HFFc6 (cell line): ENCODE measurements at regions not wholly inside any gene's neighbourhood (a gene's known extent, or its start where the extent isn't known, plus 50 kb on each side); places are given as distances from the start of the nearest gene placed in this dataset.

Source experiments
- DNase-seq: peaks from one replicate; pipeline ENCODE4 v3.0.0-alpha.2; 2018
- H3K27ac Mint-ChIP-seq: 2 replicates; pipeline ENCODE4 v1.8.0; 2020; ENCODE audit warnings: mild to moderate bottlenecking, mixed read lengths
- H3K27me3 Mint-ChIP-seq: 2 replicates; pipeline ENCODE4 v1.8.0; 2021; ENCODE audit warnings: mild to moderate bottlenecking, moderate library complexity, mixed read lengths; ENCODE audit not compliant: insufficient read depth
- H3K36me3 Mint-ChIP-seq: 2 replicates; pipeline ENCODE4 v1.8.0; 2021; ENCODE audit warnings: low read depth, mixed read lengths
- H3K4me1 Mint-ChIP-seq: 2 replicates; pipeline ENCODE4 v1.8.0; 2020; ENCODE audit warnings: low read depth, mixed read lengths
- H3K4me3 Mint-ChIP-seq: 2 replicates; pipeline ENCODE4 v1.8.0; 2020; ENCODE audit warnings: mild to moderate bottlenecking, moderate library complexity, mixed read lengths
- H3K9me3 Mint-ChIP-seq: 2 replicates; pipeline ENCODE4 v1.8.0; 2020; ENCODE audit warnings: mild to moderate bottlenecking, mixed read lengths
- TF ChIP-seq, protein P1 (sequence below): fragments of 200-600 bp; sonication (generic); IDR thresholded peaks from 2 replicates; pipeline ENCODE4 v1.5.0; 2021; ENCODE audit warnings: antibody characterized with exemption, mild to moderate bottlenecking

DNA sequence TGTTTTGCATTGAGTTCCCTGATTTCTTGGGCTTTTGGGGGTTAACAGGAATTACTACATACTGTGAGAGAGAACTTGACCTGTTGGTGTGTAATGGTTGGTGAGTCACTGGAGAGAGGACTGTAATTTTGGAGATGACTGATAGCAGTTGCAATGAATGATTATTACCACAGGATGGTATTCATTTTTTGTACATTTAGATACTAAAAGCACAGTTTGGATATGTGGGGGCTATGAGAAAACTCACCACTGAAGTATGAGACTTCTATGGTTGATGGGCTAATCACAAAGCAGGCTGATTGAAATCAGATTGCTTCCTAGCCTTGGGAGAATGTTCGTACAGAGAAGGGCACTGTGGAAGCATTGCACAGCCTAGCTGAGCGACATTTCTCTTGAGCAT is 1571.3 kb upstream of the PRMT6 start:
- TF ChIP-seq, protein P1, sequence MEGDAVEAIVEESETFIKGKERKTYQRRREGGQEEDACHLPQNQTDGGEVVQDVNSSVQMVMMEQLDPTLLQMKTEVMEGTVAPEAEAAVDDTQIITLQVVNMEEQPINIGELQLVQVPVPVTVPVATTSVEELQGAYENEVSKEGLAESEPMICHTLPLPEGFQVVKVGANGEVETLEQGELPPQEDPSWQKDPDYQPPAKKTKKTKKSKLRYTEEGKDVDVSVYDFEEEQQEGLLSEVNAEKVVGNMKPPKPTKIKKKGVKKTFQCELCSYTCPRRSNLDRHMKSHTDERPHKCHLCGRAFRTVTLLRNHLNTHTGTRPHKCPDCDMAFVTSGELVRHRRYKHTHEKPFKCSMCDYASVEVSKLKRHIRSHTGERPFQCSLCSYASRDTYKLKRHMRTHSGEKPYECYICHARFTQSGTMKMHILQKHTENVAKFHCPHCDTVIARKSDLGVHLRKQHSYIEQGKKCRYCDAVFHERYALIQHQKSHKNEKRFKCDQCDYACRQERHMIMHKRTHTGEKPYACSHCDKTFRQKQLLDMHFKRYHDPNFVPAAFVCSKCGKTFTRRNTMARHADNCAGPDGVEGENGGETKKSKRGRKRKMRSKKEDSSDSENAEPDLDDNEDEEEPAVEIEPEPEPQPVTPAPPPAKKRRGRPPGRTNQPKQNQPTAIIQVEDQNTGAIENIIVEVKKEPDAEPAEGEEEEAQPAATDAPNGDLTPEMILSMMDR = no peak
- Mint-ChIP-seq H3K36me3 (peaks cover 8% of the 10 kb centered on the region; the same call in 1 of the 2 replicates), H3K27me3 (no peaks in the 10 kb centered on the region), H3K9me3 (peaks cover 8% of the 10 kb centered on the region; the same call in 1 of the 2 replicates), H3K4me3 (peak overlapping the region; percentile 27; the same call in 1 of the 2 replicates), H3K4me1 (peaks cover 41% of the 10 kb centered on the region; the same call in 1 of the 2 replicates), H3K27ac (peak overlapping the region; percentile 86)
- peak; percentile 94 for DNase-seq

DNA sequence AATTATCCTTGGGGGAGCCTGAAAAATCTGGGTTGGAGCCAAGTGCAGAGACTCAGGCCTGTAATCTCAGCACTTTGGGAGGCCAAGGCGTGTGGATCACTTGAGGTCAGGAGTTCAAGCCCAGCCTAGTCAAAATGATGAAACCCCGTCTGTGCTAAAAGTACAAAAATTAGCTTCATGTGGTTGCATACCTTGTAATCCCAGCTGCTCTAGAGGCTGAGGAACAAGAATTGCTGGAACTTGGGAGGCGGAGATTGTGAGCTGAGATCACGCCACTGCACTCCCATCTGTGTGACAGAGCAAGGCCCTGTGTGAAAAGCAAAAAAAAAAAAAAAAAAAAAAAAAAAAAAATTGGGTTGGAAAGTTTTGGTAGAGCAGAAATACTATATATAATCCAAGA is 1563.6 kb upstream of the PRMT6 start:
- TF ChIP-seq, protein P1 = no peak

GRCh38 chr1:105516068-105516467 is 1540.4 kb upstream of the PRMT6 start:
- no peak for DNase-seq
- peaks cover 7% of the 10 kb centered on the region; the same call in 1 of the 2 replicates for H3K4me1 Mint-ChIP-seq
- H3K27me3 Mint-ChIP-seq = no peaks in the 10 kb centered on the region
- no peak overlapping the region for H3K27ac Mint-ChIP-seq
- H3K36me3 Mint-ChIP-seq = no peaks in the 10 kb centered on the region
- no peak overlapping the region for H3K4me3 Mint-ChIP-seq
- no peaks in the 10 kb centered on the region; the same call in 1 of the 2 replicates for H3K9me3 Mint-ChIP-seq
- TF ChIP-seq, protein P1 = no peak

More for the DNA sequence above, 1563.6 kb upstream of the PRMT6 start:
- H3K36me3 Mint-ChIP-seq = peaks cover 8% of the 10 kb centered on the region; the same call in 1 of the 2 replicates
- no peak overlapping the region for H3K4me3 Mint-ChIP-seq
- DNase-seq = peak; percentile 19
- H3K9me3 Mint-ChIP-seq = peaks cover 8% of the 10 kb centered on the region; the same call in 1 of the 2 replicates
- H3K27me3 Mint-ChIP-seq = no peaks in the 10 kb centered on the region
- no peak overlapping the region; the same call in 1 of the 2 replicates for H3K27ac Mint-ChIP-seq
- peaks cover 9% of the 10 kb centered on the region; the same call in 1 of the 2 replicates for H3K4me1 Mint-ChIP-seq

DNA sequence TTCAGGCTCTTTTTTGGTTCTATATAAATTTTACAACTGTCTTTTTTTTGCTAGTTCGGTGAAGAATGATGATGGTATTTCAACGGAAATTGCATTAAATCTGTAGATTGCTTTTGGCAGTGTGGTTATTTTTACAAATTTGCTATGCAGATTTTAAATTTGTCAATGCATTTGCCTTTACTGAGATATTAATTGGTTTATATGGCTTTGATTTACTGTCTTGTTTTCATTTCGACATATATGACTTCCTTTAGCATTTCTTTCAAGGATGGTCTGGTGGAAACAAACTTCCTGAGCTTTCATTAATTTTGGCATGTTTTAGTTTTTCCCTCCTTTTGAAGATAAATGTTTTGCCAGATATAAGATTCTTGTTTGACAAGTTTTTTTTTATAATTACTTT is 1522.5 kb upstream of the PRMT6 start:
- no peaks in the 10 kb centered on the region; the same call in 1 of the 2 replicates for H3K27me3 Mint-ChIP-seq
- TF ChIP-seq, protein P1 = no peak
- H3K9me3 Mint-ChIP-seq = peaks cover 14% of the 10 kb centered on the region
- no peak overlapping the region for H3K4me3 Mint-ChIP-seq
- H3K4me1 Mint-ChIP-seq = no peaks in the 10 kb centered on the region
- DNase-seq = no peak
- no peak overlapping the region for H3K27ac Mint-ChIP-seq
- H3K36me3 Mint-ChIP-seq = peaks cover 5% of the 10 kb centered on the region; the same call in 1 of the 2 replicates

DNA sequence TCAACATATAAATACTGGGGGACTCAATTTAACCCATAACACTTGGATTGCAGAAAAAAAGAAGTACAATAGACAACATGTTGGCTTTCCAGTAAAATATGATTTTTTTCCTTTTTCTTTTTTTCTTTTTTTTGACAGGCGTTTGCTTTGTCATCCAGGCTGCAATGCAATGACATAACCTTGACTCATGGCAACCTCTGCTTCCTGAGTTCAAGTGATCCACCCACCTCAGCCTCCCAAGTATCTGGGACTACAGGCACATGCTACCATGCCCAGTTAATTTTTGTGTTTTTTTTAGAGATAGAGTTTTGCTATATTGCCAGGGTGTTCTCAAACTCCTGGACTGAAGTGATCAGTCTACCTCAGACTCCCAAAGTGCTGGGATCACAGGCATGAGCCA is 1512.0 kb upstream of the PRMT6 start:
- DNase-seq = peak; percentile 48
- Mint-ChIP-seq H3K4me3 (no peak overlapping the region), H3K27me3 (no peaks in the 10 kb centered on the region), H3K9me3 (peaks cover 18% of the 10 kb centered on the region), H3K4me1 (peaks cover 20% of the 10 kb centered on the region; the same call in 1 of the 2 replicates), H3K27ac (peak overlapping the region; percentile 72; the same call in 1 of the 2 replicates), H3K36me3 (0 out of 2 replicates have a peak, but pooled peaks cover 4% of the 10 kb centered on the region)
- TF ChIP-seq, protein P1 = no peak
